HFF-Myc (cell line): ENCODE measurements at regions not wholly inside any gene's neighbourhood (a gene's known extent, or its start where the extent isn't known, plus 50 kb on each side); places are given as distances from the start of the nearest gene placed in this dataset.

Experiments used
- DNase-seq: peaks from one replicate; pipeline ENCODE4 v3.0.0-alpha.2; 2011; ENCODE audit warnings: low read depth; ENCODE audit errors: extremely low read depth
- H3K4me3 ChIP-seq: replicated peaks from 2 replicates; pipeline ENCODE4 v1.5.1; 2011; ENCODE audit warnings: low read depth, mild to moderate bottlenecking, control low read depth, low read length
- TF ChIP-seq, protein P1 (sequence below): IDR thresholded peaks from 2 replicates; pipeline ENCODE4 v1.5.1; 2012; ENCODE audit warnings: mild to moderate bottlenecking, low read depth, low read length, control low read depth; ENCODE audit errors: missing control alignments

DNA sequence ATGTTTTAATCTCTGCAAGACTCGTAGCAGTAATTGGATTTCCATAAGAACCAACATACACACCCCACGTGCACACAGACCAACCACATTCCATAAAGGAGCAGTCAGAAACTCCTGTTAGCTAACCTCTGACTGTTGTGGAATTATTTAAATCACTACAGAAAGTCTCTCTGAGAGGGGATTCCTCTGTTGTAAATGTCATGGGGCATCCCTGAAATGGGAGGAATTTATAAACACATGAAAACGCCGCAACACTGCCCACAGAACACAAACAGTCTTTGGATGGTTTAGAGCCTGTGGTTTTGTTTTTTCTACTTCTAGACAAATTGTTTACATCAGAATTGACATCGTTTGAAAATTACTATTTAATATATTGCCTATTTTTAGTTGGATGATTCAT is 740.1 kb upstream of the GRM7 start:
- TF ChIP-seq, protein P1, sequence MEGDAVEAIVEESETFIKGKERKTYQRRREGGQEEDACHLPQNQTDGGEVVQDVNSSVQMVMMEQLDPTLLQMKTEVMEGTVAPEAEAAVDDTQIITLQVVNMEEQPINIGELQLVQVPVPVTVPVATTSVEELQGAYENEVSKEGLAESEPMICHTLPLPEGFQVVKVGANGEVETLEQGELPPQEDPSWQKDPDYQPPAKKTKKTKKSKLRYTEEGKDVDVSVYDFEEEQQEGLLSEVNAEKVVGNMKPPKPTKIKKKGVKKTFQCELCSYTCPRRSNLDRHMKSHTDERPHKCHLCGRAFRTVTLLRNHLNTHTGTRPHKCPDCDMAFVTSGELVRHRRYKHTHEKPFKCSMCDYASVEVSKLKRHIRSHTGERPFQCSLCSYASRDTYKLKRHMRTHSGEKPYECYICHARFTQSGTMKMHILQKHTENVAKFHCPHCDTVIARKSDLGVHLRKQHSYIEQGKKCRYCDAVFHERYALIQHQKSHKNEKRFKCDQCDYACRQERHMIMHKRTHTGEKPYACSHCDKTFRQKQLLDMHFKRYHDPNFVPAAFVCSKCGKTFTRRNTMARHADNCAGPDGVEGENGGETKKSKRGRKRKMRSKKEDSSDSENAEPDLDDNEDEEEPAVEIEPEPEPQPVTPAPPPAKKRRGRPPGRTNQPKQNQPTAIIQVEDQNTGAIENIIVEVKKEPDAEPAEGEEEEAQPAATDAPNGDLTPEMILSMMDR, result no peak
- no peak overlapping the region for H3K4me3 ChIP-seq
- no peak for DNase-seq

- TF ChIP-seq, protein P1, result no peak
- no peak for DNase-seq
Observed at GRCh38 chr3:6124875-6125274, 736.0 kb upstream of the GRM7 start.

DNA sequence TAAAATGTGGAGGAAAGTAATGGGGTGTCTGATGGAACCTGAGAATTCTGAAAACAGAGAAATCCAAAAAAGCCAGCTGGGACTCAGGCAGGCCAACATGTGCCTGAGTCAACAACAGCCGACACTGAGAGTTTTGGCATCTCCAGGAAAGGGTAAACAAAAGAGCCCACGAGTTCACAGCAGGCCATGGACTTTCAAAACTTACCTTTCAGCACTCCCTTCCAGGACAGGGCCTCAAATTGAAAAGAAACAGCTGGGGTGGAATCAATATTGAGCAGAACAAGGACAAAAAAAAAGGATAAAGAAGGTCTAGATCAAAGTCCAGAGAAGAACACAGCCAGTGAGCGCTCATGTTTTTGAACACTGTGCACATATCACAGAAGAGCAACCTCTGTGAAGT is 735.4 kb upstream of the GRM7 start:
- DNase-seq, result no peak
- H3K4me3 ChIP-seq, result no peak overlapping the region
- TF ChIP-seq, protein P1, result no peak

More at GRCh38 chr3:6124875-6125274, 736.0 kb upstream of the GRM7 start:
- H3K4me3 ChIP-seq, result no peak overlapping the region

DNA sequence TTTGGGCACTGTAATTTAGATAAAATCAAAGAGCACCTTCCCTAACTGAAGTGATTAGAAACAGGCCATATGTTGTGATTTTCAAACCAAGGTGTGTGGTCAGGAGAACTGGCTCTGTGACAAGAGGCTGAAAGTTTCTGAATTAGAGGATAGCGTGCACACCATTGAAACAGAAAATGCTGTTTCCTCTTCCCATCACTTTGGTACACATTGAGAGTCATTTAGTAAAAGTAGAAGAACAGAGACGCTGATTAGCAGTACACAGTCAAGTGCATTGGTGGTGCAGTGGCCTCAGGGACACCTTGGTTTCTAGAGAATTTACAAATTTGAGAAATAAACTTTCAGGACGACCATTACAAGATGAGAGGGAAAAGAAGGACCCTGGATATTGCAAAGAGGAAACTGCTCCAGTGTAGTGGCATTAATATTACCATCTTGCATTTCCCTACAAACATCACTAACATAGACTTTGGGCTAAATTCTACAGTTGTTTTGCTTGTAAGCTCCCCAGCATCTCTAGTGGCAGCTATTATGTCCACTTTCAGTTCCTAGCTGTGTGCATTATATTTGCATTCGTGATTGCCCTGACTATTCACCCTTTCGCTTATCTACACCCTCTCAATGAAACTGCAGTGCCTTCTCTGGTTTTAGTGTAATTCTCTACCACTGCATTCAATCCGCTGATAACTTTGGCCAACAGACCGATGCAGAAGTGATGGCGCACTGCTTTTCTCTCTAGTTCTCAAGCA is 728.1 kb upstream of the GRM7 start:
- no peak for DNase-seq
- H3K4me3 ChIP-seq, result no peak overlapping the region
- TF ChIP-seq, protein P1, result no peak

DNA sequence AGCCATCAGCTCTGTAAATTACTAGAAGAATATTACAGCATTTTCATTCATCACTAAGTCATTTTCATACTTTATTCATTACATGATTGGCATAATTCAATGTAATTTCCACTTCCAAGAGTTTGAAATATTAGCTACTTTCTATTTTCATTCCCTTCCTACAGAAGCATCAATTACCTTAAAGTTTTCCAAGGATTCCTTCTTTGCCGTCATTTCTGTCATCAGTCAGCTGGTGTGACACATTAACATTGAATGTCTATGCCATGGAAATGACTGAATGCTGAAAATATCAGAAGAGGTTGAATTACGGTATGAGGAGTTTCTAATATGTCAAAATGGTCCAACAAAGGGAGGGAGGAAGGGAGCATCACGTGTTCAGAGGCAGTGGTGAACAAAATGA is 718.2 kb upstream of the GRM7 start:
- TF ChIP-seq, protein P1, result no peak
- H3K4me3 ChIP-seq, result no peak overlapping the region
- DNase-seq, result no peak

GRCh38 chr3:6147883-6148282 is 713.0 kb upstream of the GRM7 start:
- TF ChIP-seq, protein P1, result no peak
- no peak overlapping the region for H3K4me3 ChIP-seq
- DNase-seq, result no peak
